NCI-H2227 (cell line): ENCODE measurements at regions not wholly inside any gene's neighbourhood (a gene's known extent, or its start where the extent isn't known, plus 50 kb on each side); places are given as distances from the start of the nearest gene placed in this dataset.
"Not testable (repeated sequence)": the region's sequence is repeated elsewhere in the genome, so short reads cannot be mapped to it uniquely, and the experiment has no call there.

ENCODE experiments used
- DNase-seq: peaks from one replicate; lab custom pipeline; 2025; ENCODE audit not compliant: unreplicated experiment; lab: John Stamatoyannopoulos, UW

DNA sequence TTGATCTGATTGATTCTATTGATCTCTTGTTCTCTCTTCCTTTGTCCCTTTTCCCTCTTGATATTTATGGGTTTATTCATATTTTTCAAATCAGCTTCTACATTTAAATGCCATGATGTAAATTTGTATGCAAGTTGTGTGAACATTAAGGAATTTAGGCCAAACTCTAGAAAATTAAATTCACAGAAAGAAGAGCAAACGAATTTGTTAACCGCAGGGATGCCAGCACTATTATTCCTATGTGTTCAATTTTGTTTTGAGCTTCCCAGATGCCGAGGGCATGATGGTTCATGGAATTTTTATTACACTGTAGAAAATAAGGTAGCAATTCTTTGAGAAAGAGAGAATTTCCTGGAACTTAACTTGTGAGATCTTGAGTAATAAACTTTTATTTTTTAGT, 220.9 kb downstream of the BUB3 start:
- no peak for DNase-seq

DNA sequence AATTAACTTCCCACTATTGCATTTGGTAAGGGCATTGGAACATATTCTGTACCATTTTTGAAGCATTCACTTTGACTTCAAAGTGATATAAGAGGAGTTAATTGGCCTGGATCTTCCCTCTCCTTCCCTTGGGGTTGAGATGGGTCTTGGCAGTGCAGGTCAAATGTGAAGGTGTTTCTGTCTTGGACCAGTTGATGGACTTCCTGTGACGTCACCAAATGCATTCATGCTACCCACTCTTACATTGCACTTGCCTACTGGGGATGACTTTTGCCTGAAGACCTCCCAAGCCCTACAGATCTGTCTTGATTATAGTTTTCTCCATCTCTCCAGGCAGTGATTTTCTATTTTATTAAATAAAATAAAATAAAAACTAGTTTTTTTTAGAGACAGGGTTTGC, 221.5 kb downstream of the BUB3 start:
- no peak for DNase-seq

DNA sequence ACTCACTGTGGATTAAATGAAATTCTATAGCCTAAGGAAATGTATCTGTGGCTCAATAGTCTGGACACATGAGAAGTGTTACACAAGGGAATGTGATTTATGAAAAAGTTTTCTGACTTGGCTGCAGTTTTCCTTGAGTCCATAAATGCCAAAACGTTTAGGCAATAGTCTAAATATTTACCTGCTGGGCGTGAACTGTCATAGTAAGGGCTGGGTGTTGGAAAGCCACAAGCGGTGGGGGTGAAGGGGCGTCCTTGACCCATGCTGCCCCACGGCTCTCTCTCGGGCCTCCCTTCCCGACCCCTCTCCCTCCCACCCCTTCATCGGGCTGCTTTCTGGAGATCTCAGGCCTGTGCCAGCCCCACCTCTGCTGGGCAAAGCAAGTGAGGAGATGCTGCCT, 223.7 kb downstream of the BUB3 start:
- no peak for DNase-seq

DNA sequence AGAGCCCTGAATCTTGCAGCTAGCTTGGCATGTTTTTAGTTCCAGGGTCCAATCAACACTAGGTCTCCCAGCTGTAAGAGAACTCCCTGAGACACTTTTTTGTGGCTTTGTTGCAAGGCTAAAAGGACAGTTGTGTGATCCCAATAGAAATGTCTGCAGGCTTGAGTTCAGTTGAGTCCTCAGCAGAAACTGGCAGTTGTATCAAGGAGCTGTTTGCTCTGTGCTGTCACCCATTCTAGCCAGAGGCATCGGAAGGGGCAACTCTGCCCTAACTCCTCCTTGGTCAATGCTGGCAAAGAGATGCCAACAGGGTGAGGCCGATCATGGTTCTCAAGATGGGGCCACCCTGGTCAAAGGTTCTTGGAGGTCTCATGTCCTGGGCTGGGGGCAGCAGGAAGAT, 224.1 kb downstream of the BUB3 start:
- DNase-seq, result no peak

DNA sequence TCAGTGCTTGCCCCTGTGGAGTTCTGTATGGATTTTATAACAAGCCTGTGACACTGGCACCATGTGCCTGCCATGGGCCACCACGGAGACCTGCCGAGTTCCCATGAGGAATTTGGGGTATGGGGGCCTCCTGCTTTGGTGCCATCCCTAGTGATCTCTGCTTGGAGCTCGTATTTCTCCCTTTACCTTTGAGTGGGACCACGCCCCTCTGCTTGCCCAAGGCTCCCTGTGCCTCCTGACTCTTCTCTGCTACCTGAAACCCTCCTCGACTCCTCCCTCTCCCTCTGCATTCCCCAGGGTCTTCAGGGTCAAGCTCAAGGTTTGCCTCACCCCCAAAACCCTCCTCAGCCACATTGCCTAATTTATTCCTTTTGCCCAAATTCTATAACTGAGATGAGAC, 225.0 kb downstream of the BUB3 start:
- no peak for DNase-seq

DNA sequence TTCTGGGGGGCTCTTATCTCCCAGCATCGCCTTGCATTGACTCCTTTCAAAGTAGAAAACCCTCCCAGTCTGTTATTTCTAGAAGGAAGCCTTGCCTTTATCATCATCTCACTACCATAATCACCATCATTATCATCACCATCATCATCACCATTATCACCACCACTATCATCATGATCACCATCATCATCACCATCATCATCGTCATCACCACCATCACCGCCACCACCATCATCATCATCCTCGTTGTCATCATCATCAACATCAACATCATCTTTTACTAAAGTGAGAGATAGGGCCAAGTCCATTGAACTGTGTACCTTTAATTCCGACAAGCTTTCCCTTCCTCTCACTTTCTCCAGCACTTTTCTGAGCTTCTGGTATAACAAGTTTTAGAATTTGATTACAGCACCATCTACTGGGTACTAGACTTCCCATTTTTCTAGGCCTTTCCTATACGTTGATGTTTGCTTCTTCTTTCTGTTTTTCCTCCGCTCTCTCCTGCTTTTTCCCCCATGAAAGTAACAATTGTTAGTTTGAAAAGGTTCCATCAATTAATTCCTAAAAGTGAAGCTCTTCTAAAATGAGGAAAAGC, 226.4 kb downstream of the BUB3 start:
- peak; percentile 7 for DNase-seq

DNA sequence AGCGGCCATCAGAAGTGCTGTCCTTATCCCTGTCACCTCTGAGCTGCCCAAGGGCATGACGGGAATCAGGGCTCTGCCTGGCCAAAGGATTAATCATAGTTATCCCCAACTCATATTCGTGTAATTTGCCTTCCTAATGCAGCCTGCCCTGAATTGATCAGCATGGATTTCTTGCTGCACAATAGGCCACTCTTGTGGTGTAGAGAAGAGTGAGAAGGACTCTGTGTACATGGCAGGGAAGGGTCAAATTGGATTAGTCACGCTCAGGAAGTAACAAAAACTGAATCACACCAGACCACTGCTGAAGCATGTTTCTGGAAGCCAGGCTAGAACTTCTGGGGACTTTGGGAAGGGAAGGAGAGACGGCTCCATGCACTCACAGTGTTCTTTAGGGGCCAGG, 227.0 kb downstream of the BUB3 start:
- DNase-seq, result no peak

DNA sequence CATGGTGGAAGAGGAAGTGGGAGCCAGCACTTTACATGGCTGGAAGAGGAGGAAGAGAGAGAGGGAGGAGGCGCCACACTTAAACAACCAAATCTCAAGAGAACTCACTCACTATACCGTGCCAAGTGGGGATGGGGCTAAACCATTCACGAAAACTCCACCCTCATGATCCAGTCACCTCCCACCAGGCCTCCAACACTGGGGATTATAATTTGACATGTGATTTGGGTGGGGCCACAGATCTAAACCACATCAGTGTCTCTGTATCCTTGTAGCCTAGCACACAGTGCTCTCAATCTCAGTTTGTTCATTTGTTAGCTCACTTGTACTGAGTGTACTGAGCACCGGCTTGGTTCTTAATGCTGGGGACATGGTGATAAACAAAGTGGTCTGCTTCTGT, 228.3 kb downstream of the BUB3 start:
- no peak for DNase-seq

DNA sequence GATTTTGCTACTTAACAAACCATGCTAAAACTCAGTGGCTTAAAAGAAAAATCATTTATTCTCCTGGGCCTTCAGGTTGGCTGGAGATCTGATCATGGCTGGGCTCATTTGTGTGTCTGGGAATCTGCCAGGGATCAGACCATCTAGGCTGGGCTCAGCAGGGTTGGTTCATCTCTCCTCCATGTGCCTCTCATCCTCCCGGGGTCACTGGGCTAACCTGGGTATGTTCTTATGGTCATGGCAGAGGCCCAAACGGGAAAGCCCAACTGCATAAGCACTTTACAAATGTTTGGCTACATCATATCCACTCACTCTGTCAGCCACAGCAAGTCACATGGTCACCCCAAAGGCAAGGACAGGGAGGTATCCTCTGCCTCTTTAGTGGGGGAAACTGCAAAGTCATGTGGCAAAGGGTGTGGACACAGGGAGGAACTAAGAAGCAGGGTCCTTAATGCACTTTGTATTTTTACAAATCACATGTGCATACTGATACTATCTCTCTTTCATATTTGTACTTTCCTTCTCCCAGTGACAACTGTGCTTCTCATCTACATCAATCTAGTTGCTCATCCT, 231.4 kb downstream of the BUB3 start:
- no peak for DNase-seq

DNA sequence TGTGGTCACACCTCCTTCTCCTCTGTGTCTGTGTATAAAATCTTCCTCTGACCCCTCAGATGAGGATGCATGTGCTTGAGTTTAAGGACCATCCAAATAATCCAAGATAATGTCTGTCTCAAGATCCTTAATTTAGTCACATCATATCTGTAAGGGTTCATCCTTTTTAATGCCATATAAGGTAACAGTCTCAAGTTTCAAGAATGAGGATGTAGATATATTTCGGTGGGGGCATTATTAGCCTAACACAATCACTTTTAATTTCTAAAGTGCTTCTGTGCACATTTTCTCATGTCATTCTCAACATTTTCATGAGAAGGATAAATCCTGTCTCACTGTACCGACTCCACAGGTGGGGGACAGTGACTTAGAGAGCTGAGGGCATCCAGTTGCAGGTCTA, 235.3 kb downstream of the BUB3 start:
- DNase-seq, result no peak

DNA sequence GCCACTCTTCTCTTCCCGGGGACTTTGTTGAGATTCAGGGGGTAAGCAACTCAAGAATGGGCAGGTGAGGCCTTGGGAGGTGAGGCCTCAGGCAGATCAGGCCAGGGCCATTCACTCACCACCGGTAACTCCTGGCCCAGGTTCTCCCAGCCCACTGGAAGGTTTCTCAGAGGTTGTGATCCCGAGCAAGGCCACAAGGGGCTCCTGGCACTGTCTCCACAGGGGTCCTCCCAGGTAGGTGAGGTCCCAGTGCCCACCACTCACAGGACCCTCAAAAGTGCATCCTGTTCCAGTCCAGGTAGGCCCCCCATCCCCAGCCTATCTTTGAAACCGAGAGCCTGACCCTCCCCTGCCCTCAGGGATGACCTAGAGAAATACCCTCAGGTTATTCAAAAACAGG, 236.1 kb downstream of the BUB3 start:
- no peak for DNase-seq

DNA sequence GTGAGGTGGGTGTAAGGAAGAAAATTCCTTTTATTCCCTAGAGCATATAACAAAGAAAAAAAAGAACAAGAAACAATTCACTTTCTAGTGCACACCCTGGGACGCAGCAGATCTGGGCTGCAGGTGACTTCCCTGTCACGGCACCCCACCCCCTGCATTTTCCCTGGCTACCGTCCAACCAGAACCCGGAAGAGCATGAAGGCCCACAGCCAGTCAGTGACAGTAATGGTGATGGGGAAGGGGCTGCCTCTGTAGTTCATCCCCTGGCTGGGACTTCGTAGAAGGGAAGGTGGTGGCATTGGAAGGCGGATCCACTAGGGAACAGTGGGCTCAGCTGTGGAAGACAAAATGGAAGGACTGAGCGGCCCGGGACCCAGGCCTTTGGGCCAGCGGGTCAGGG, 236.7 kb downstream of the BUB3 start:
- no peak for DNase-seq

DNA sequence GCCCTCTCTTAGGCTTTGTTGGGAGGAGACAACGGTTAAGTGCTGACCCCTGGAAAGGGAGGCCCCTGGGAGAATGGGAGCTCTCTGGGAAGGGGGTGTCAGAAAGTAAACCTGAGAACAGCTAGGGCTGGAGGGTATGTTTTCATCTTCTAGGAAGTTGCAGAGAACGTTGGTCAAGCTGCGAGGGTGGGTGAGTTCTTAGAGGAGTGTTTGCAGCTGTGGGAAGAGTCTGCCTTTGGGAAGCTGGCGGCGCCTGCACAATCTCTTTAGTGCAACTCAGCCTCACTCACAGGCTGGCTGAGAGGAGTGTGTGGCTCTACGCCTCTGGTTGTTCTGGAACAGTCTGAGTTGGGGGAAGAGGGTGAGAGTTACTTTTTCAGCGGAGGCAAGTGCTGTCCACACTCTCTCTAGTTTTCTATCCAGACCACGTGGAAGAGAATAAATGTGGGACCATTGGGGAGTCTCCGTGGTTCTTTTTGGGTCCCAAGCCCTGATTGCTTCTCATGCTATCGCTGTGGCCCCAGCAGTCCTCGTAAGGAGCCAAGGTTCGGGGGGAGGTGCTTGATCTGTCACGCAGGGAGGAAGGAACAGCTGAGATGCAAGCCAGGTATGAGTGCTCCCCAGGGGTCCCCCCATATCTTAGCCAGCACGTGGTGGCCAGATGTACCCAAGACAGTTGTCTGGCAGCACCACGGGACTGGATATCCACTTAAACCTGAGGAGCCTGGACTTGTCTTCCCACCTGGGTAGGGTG, 237.2 kb downstream of the BUB3 start:
- no peak for DNase-seq

DNA sequence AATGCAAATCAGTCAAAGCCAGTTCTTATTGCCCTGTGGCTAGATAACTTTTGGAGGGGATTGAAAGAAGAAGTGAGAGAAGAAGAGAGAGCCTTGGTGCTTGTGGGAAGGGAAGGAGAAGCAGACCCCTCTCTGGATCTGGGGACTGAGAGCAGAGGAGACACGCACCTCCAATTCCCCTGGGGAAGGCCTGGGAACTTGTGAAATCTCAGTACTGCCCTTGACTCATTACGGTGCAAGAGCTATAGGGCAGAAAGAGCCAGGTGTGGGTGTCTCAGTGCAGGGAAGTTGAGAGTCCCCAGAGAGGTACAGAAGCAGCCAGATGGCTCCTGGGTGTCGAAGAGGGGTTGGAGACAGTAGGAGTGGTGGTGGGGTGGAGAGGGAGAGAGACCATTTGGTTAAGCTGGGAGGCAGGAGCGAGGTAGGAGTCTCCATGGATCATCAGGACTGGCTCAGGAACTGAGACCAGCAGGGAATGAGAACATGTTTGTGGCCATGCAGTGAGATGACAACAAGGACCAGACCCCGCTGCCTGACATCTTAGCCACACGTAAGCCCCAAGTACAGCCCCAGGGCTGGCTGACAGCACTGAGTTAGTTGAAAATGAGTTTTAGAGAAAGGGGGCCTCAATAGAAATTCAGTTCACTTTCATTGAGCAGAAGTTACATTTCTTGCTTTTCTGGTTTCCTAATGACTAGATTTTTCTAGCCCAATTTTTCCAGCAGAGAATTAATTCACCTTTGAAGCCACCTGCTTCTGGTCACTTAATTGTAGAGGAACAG, 238.2 kb downstream of the BUB3 start:
- no peak for DNase-seq

DNA sequence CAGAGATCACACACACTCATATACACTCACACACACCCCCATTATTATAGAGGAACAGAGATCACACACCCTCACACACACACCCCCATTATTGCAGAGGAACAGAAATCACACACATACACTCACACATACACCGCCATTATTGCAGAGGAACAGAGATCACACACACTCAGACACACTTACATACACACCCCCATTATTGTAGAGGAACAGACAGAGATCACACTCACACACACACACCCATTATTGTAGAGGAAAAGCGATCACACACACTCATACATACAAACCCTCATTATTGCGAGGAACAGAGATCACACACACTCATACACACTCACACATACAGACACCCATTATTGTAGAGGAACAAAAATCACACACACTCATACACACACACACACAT, 239.0 kb downstream of the BUB3 start:
- DNase-seq, result no peak

DNA sequence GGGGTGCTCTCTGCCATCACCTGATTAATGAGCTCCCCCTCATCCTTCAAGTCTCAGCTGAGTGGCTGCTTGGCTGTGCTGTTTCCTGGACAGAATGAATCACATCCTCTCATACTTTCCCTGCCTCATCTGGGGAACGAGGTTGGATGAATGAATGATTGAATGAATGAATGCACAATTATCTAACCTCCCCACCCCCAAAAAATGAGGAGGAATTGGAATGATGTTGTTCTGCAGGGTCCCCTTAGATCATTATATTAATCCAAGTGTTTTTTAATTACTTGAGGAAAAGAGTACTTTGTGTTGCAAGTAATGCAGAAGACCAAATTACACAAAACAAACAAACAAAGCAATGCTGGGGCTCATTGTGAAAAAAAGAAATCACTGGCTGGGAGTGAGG, 240.2 kb downstream of the BUB3 start:
- no peak for DNase-seq

DNA sequence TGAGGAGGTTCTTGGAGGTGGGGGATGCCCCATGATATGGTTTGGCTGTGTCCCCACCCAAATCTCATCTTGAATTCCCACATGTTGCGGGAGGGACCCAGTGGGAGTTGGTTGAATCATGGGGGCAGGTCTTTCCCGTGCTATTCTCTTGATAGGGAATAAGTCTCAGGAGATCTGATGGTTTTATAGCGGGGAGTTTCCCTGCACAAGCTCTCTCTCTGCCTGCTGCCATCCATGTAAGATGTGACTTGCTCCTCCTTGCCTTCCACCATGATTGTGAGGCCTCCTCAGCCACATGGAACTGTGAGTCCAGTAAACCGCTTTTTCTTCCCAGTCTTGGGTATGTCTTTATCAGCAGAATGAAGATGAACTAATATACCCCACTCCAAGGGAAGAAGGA, 241.0 kb downstream of the BUB3 start:
- DNase-seq, result not testable (repeated sequence)

DNA sequence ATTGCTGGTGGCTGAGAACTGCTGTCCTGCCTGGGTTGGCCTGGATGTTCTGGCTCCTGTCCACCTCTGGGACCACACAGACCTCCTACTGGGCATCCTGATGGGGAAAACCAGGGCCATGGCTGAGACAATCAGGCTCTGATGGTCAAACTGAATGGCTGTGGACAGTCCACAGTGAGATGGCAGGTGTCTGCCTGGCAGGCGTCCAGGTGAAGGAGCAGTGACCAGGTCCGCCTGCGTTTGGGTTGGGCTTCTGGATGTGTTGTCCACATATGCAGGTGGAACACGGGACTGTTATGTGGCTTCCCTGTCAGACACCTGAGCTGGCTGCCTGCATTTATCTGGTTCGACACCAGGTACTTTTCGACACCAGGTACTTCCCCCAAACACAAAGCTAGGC, 241.7 kb downstream of the BUB3 start:
- no peak for DNase-seq

DNA sequence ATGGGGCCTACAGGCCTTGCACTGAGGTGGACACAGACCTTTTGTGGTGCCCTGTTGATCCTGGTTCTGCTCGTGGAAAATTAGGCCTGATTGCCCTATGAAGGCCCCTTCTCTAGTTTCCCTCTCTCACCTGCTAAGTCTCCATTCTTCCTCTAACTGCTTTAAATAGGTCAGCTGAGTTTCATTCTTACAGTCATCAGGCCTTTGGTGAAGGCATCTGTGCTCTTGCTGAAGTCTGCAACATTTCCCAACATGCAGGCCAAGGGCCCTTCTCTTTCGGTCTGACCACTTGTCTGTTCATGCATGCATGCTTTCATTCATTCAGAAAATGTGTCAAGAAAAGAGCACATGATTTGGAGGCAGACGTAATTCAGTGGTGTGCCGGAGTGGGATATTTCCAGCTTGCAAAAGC, 244.0 kb downstream of the BUB3 start:
- DNase-seq, result no peak

DNA sequence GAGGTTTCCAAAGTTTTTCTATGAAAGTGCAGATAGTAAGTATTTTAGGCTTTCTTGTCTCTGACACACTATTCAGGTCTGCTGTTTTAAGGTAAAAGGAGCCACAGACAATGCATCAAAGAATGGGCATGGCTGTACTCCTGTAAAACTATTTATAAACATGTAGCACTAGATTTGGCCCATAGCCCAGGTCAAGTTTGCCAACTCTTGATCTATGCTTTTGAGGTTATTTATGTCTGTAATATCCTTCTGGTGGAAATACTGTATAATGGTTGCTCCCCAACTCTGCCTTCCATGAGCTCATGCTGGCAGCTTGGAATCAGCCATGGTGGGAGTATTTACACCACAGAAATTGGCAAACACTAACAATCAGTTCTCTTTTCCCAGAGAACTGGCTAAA, 244.6 kb downstream of the BUB3 start:
- DNase-seq, result no peak

DNA sequence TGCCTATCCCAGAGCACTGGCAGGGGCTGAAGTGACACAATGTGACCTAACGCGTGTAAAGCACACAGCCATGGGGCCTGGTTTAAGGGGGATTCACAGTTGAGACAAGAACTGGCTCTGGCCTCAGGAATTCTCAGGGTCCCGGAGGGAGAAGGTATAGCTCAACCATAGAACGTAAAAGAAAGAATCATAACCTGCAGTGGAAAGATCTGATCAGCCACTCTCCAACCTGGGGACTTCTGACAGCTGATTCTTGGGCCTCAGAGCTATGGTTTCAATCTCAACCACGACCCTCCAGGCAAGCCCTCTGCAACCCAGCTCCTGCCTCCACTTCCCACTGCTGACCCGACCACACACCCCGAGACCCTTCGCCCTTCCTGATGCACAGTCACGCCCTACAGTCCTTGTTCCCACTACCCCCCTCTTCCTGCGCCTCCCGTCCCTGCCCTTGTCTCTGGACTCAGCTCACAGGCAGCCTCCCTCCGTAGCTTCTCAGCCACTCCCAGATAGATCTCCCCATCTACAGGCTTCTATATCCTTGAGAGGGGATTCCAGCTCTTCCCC, 245.2 kb downstream of the BUB3 start:
- DNase-seq, result no peak

DNA sequence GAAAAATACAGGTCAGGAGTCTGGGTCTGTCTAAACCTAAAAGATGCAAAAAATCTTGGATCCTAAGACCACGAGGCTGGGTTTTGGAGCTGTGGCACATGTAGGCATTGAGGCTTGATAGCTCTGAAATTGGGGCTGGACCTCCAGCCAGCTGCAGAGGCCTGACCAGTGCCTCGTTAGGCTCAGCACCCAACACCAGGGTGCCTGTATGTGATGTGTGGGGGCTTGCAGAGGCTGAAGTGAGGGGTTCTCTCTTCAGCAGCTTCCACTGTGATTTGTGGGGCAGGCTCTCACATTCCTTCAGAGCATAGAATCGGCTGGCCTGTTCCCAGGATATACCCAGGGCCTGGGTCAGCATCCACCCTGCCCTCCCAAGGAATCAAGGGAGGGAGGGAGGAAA, 247.8 kb downstream of the BUB3 start:
- DNase-seq, result no peak
